A549 (cell line): ENCODE measurements at regions not wholly inside any gene's neighbourhood (a gene's known extent, or its start where the extent isn't known, plus 50 kb on each side); places are given as distances from the start of the nearest gene placed in this dataset.

Experiments
- ATAC-seq, 2 experiments: fragments of 200-7000 bp in 1 of 2; fragments of >200 bp in 1 of 2; cut with Nextera tagmentation in 1 of 2; cut with Tn5 transposase in 1 of 2; 3 replicates each; pipeline versions ENCODE4 v1.8.0 to v1.9.1; 2018 to 2020; ENCODE audit warnings: mild to moderate bottlenecking in 1 of 2, moderate library complexity in 1 of 2
- CTCF ChIA-PET: fragments of 300-600 bp; sonication (Branson Sonifier 250); formaldehyde crosslinking; extraction: SDS; loops from one replicate; lab custom pipeline; 2021; ENCODE audit warnings: antibody characterized with exemption, inconsistent platforms; lab: Yijun Ruan, JAX
- POLR2A ChIA-PET: fragments of 350-600 bp; formaldehyde crosslinking; extraction: SDS; loops from one replicate; lab custom pipeline; 2021; ENCODE audit warnings: antibody characterized with exemption, inconsistent platforms; lab: Yijun Ruan, JAX
- DNase-seq, 2 experiments: peaks; one replicate each; pipeline versions ENCODE4 v3.0.0 to v3.0.0-alpha.2; 2011 to 2016; ENCODE audit warnings: low read depth in 1 of 2, low spot score in 1 of 2
- FAIRE-seq: peaks from 2 replicates; lab custom pipeline; 2011; peaks lifted over from hg19 to GRCh38; lab: Jason Lieb, UNC
- H3K27ac ChIP-seq, 2 experiments: fragments of >200 bp; sonication (Bioruptor Twin); formaldehyde crosslinking; 3 replicates each; pipeline ENCODE4 v1.5.1; 2016 to 2017
- H3K4me1 ChIP-seq: fragments of >200 bp; sonication (Bioruptor Twin); formaldehyde crosslinking; 3 replicates; pipeline ENCODE4 v1.6.1; 2016
- H3K4me2 ChIP-seq: fragments of >200 bp; sonication (Bioruptor Twin); formaldehyde crosslinking; 3 replicates; pipeline ENCODE4 v1.6.1; 2016
- H3K4me3 ChIP-seq: fragments of >200 bp; sonication (Bioruptor Twin); formaldehyde crosslinking; 3 replicates; pipeline ENCODE4 v1.5.1; 2016
- H3K9me3 ChIP-seq: fragments of >200 bp; sonication (Bioruptor Twin); formaldehyde crosslinking; 3 replicates; pipeline ENCODE4 v1.6.1; 2016
- ATOH8 ChIP-seq: fragments of 250-450 bp; sonication (Bioruptor Pico); IDR thresholded peaks from 2 replicates; pipeline ENCODE4 v1.5.0; 2020; ENCODE audit warnings: low read depth, mild to moderate bottlenecking, moderate library complexity
- CBX2 ChIP-seq: fragments of 200-600 bp; sonication (generic); IDR thresholded peaks from 2 replicates; pipeline ENCODE4 v1.6.1; 2016; ENCODE audit warnings: low read depth, mild to moderate bottlenecking, borderline replicate concordance
- CBX8 ChIP-seq: fragments of 200-600 bp; sonication (generic); IDR thresholded peaks from 2 replicates; pipeline ENCODE4 v1.6.1; 2016
- CEBPB ChIP-seq, 2 experiments: fragments of >200 bp in 1 of 2; sonication (Bioruptor Twin) in 1 of 2; formaldehyde crosslinking in 1 of 2; IDR thresholded peaks; 2 replicates each; pipeline ENCODE4 v1.6.1; 2012 to 2016
- CTCF ChIP-seq: fragments of >200 bp; sonication (Bioruptor Twin); formaldehyde crosslinking; IDR thresholded peaks from 3 replicates; pipeline ENCODE4 v1.5.1; 2016
- EHF ChIP-seq: fragments of 250-450 bp; sonication (Bioruptor Pico); IDR thresholded peaks from 2 replicates; pipeline ENCODE4 v1.5.0; 2020; ENCODE audit warnings: mild to moderate bottlenecking
- FOXS1 ChIP-seq: fragments of 250-450 bp; sonication (Bioruptor Pico); IDR thresholded peaks from 2 replicates; pipeline ENCODE4 v1.5.0; 2020; ENCODE audit warnings: mild to moderate bottlenecking, moderate library complexity
- HEYL ChIP-seq: fragments of 250-450 bp; sonication (Bioruptor Pico); IDR thresholded peaks from 2 replicates; pipeline ENCODE4 v1.8.0; 2021; ENCODE audit warnings: mild to moderate bottlenecking, moderate library complexity
- HOXB13 ChIP-seq: fragments of 250-450 bp; sonication (Bioruptor Pico); IDR thresholded peaks from 2 replicates; pipeline ENCODE4 v1.5.0; 2020; ENCODE audit warnings: low read depth, mild to moderate bottlenecking, moderate library complexity
- HOXB5 ChIP-seq: fragments of 250-450 bp; sonication (Bioruptor Pico); IDR thresholded peaks from 2 replicates; pipeline ENCODE4 v1.5.0; 2020; ENCODE audit warnings: mild to moderate bottlenecking, moderate library complexity
- JUN ChIP-seq, 2 experiments: fragments of >200 bp; sonication (Bioruptor Twin); formaldehyde crosslinking; IDR thresholded peaks; 2 replicates in 1 of 2; 3 replicates in 1 of 2; pipeline ENCODE4 v1.6.1; 2016 to 2017
- NPAS2 ChIP-seq: fragments of 250-450 bp; sonication (Bioruptor Pico); IDR thresholded peaks from 2 replicates; pipeline ENCODE4 v1.8.0; 2022; ENCODE audit warnings: mild to moderate bottlenecking, moderate library complexity, borderline replicate concordance
- NR3C1 ChIP-seq: fragments of >200 bp; sonication (Bioruptor Twin); formaldehyde crosslinking; IDR thresholded peaks from 3 replicates; pipeline ENCODE4 v1.6.1; 2017
- RARB ChIP-seq: fragments of 250-450 bp; sonication (Bioruptor Pico); IDR thresholded peaks from 2 replicates; pipeline ENCODE4 v1.8.0; 2021; ENCODE audit warnings: mild to moderate bottlenecking, moderate library complexity
- SMC3 ChIP-seq: fragments of >200 bp; sonication (Bioruptor Twin); formaldehyde crosslinking; IDR thresholded peaks from 3 replicates; pipeline ENCODE4 v1.6.1; 2018; ENCODE audit warnings: inconsistent platforms
- TP53 ChIP-seq: fragments of 250-450 bp; sonication (Bioruptor Pico); IDR thresholded peaks from 2 replicates; pipeline ENCODE4 v1.5.0; 2021; ENCODE audit warnings: mild to moderate bottlenecking, moderate library complexity
- USF2 ChIP-seq: fragments of 450-650 bp; IDR thresholded peaks from 2 replicates; pipeline ENCODE4 v1.6.1; 2014; ENCODE audit warnings: antibody characterized with exemption
- ZFP36 ChIP-seq: fragments of 450-650 bp; IDR thresholded peaks from 2 replicates; pipeline ENCODE4 v1.6.1; 2014; ENCODE audit warnings: borderline replicate concordance; ENCODE audit not compliant: partially characterized antibody
- WGBS: methylation state at CpG from one replicate; pipeline ENCODE4 v1.1.6; 2017; ENCODE audit errors: missing lambda C conversion rate; 5-methylcytosine and 5-hydroxymethylcytosine counted together

GRCh38 chr5:143593723-143594122, 190.2 kb upstream of the NR3C1 start:
- peaks cover 52% of the 10 kb centered on the region for H3K4me1 ChIP-seq
- H3K27ac ChIP-seq = peak overlapping the region; percentile 94 to 98
- no peak for DNase-seq
- ChIA-PET CTCF (interaction anchor here (1.0 to 1.6 kb wide), 7 partner anchors 20 to 591 kb away, joined by 3 to 6 read pairs (median 4); partner anchors contain the start of gene NR3C1), POLR2A (interaction anchor here (1.6 to 4.4 kb wide), 2 partner anchors 87 to 196 kb away, joined by 3 to 20 read pairs; no protein-coding TSS in a partner anchor)
- peak overlapping the region; percentile 51; the same call in 2 of the 3 replicates for H3K4me2 ChIP-seq
- peaks cover 10% of the 10 kb centered on the region; the same call in 1 of the 3 replicates for H3K9me3 ChIP-seq
- WGBS = 95% methylated on average over 6 of the region's 6 CpGs
- no peak for FAIRE-seq
- TF ChIP-seq NR3C1 (no peak), CBX8 (no peak), CBX2 (no peak), HOXB13 (CRISPR knock-in tag) (0 out of 2 replicates have a peak, but pooled peaks have one; percentile 26), ZFP36 (no peak), HEYL (CRISPR knock-in tag) (no peak), CTCF (no peak), NPAS2 (CRISPR knock-in tag) (no peak)
- no peak for ATAC-seq
- H3K4me3 ChIP-seq = no peak overlapping the region

- WGBS = 63% methylated on average over 3 of the region's 4 CpGs
- peak overlapping the region; percentile 94 to 98 for H3K27ac ChIP-seq
- peaks cover 4% of the 10 kb centered on the region; the same call in 1 of the 3 replicates for H3K9me3 ChIP-seq
- no peak for FAIRE-seq
- no peak overlapping the region for H3K4me3 ChIP-seq
- H3K4me1 ChIP-seq = peaks cover 52% of the 10 kb centered on the region
- POLR2A ChIA-PET = interaction anchor here (0.7 to 4.4 kb wide), 3 partner anchors 85 to 243 kb away, joined by 3 to 20 read pairs (median 9); no protein-coding TSS in a partner anchor
- TF ChIP-seq EHF (CRISPR knock-in tag) (peak; percentile 22; the same call in 1 of the 2 replicates), TP53 (CRISPR knock-in tag) (no peak), CEBPB (IDR thresholded peaks at IDR 0.05) (no peak), FOXS1 (CRISPR knock-in tag) (peak; percentile 47; the same call in 1 of the 2 replicates), USF2 (peak; percentile 52), RARB (no peak), ATOH8 (peak; percentile 34; the same call in 1 of the 2 replicates), CBX8 (no peak), JUN (IDR thresholded peaks at IDR 0.05) (no peak), SMC3 (no peak), HOXB5 (CRISPR knock-in tag) (peak; percentile 61; the same call in 1 of the 2 replicates), HOXB13 (CRISPR knock-in tag) (no peak)
- TF ChIP-seq, all 56 proteins: peak for 5
- CTCF ChIA-PET = interaction anchor here (0.6 to 1.3 kb wide), 2 partner anchors 192 to 218 kb away, joined by 3 read pairs; no protein-coding TSS in a partner anchor
- ATAC-seq = no peak
- DNase-seq = peak in 1 of 2 experiments; percentile 45
- H3K4me2 ChIP-seq = peak overlapping the region; percentile 51; the same call in 1 of the 3 replicates
Observed at GRCh38 chr5:143592648-143593047, 189.2 kb upstream of the NR3C1 start.
